Esophagus squamous epithelium (tissue), 5 donors: ENCODE measurements at regions not wholly inside any gene's neighbourhood (a gene's known extent, or its start where the extent isn't known, plus 50 kb on each side); places are given as distances from the start of the nearest gene placed in this dataset.

Experiments used
- DNase-seq: peaks from one replicate; lab custom pipeline; 2025; lab: John Stamatoyannopoulos, UW
- H3K27ac ChIP-seq, 4 donors: fragments of 200-600 bp; sonication (generic); one replicate each; pipeline ENCODE4 v1.5.1; 2016 to 2019; ENCODE audit warnings: mild to moderate bottlenecking in 1 of 4
- H3K27me3 ChIP-seq, 4 donors: fragments of 200-600 bp; sonication (generic); 1 replicate in 3 of 4; 2 replicates in 1 of 4; pipeline versions ENCODE4 v1.5.1 to v1.6.0; 2017 to 2021; ENCODE audit warnings: antibody characterized with exemption in 1 of 4
- H3K36me3 ChIP-seq, 3 donors: fragments of 200-600 bp; sonication (generic); one replicate each; pipeline ENCODE4 v1.5.1; 2016 to 2019
- H3K4me1 ChIP-seq, 3 donors: fragments of 200-600 bp; sonication (generic); one replicate each; pipeline ENCODE4 v1.5.1; 2017 to 2019
- H3K4me3 ChIP-seq, 4 donors: fragments of 200-600 bp; sonication (generic); 1 replicate in 3 of 4; 2 replicates in 1 of 4; pipeline ENCODE4 v1.5.1; 2016 to 2019; ENCODE audit warnings: mild to moderate bottlenecking in 2 of 4, moderate library complexity in 1 of 4
- H3K9me3 ChIP-seq, 3 donors: fragments of 200-600 bp; sonication (generic); one replicate each; pipeline ENCODE4 v1.5.1; 2016 to 2019
- CTCF ChIP-seq, 6 experiments: fragments of 450-650 bp in 4 of 6; fragments of 200-600 bp in 2 of 6; sonication (generic) in 2 of 6; IDR thresholded peaks; one replicate each; pipeline ENCODE4 v1.5.1; 2016 to 2019; ENCODE audit warnings: antibody characterized with exemption in 6 of 6, mild to moderate bottlenecking in 4 of 6, moderate library complexity in 4 of 6
- POLR2A ChIP-seq, 4 donors: fragments of 450-650 bp; IDR thresholded peaks; one replicate each; pipeline ENCODE4 v1.6.1; 2017; ENCODE audit warnings: antibody characterized with exemption in 4 of 4, mild to moderate bottlenecking in 4 of 4, moderate library complexity in 3 of 4
- WGBS, 2 donors: methylation state at CpG; one replicate each; pipeline ENCODE4 v1.1.5; 2018; 5-methylcytosine and 5-hydroxymethylcytosine counted together
- intact Hi-C: fragments of 100-400 bp; cut with DNase I; formaldehyde crosslinking; loops from one replicate; pipeline ENCODE4 v1.15.0; 2022
- donor health status: DM: yes; HTN: yes; CAD: no.

- Histone ChIP-seq H3K9me3 (no peaks in the 10 kb centered on the region), H3K4me3 (no peak overlapping the region), H3K4me1 (peaks cover 0 to 11% (median 0%) of the 10 kb centered on the region in 3 donors), H3K27ac (peak overlapping the region in 3 of 4 donors; percentile 41 to 74 (median 65)), H3K27me3 (peaks cover 0 to 5% (median 0%) of the 10 kb centered on the region in 4 donors), H3K36me3 (no peaks in the 10 kb centered on the region)
- no peak for TF ChIP-seq POLR2A (IDR thresholded peaks at IDR 0.05)
- no peak for TF ChIP-seq CTCF (IDR thresholded peaks at IDR 0.05)
- WGBS, 2 donors, result 61 to 80% methylated on average over 2 of the region's 2 CpGs
- intact Hi-C loops, result no loop called here
- DNase-seq, result no peak
These were observed 130.2 kb downstream of the IRS2 start for GRCh38 chr13:109656206-109656605.

DNA sequence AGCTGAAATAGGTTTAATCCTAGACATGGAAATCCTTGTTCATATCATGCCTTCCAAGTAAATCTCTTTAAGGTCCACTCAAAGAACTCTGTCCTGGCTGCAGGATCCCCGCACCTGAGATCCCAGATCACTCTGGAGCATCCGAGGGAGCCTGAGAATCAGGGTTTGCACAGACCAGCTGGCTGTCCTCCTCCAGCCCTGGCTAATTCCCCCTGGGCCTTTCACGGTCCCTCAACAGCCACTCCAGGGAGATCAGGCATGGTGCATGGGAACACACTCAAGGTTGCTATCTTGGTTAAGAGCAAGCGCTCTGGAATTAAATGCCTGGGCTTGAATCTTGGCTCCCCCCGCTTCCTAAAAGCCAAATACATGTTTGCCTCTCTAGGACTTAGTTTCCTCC lies 130.8 kb downstream of the IRS2 start:
- peak overlapping the region in 3 of 4 donors; percentile 41 to 74 (median 65) for H3K27ac ChIP-seq
- no peaks in the 10 kb centered on the region for H3K9me3 ChIP-seq
- peaks cover 0 to 11% (median 0%) of the 10 kb centered on the region in 3 donors for H3K4me1 ChIP-seq
- peaks cover 0 to 4% (median 0%) of the 10 kb centered on the region in 4 donors for H3K27me3 ChIP-seq
- TF ChIP-seq CTCF (IDR thresholded peaks at IDR 0.05), result no peak
- no peak for TF ChIP-seq POLR2A (IDR thresholded peaks at IDR 0.05)
- no peak overlapping the region for H3K4me3 ChIP-seq
- 87 to 100% methylated on average over 2 to 3 of the region's 5 CpGs for WGBS, 2 donors
- H3K36me3 ChIP-seq, result no peaks in the 10 kb centered on the region
- no peak for DNase-seq
- intact Hi-C loops, result no loop called here

DNA sequence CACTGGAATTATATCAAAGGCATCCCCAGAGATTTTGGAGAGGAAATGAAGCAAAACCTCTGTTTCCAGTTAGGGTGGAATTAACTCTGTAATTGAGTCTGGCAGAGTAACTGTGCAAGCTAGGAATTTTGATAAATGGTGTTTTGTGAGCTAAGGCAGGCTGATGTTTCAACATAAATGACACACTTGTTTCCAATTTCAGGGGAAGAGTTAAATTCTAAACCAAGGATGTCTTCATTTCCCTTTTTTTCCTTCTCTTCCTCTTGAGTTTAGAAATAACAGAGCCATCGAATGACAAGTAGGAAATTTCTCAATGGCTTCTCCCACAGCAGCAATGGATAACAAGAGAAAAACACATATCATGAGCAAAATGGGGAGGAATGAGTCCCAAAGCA lies 131.2 kb downstream of the IRS2 start:
- Histone ChIP-seq H3K9me3 (no peaks in the 10 kb centered on the region), H3K4me1 (peaks cover 0 to 11% (median 0%) of the 10 kb centered on the region in 3 donors), H3K27me3 (peaks cover 0 to 1% (median 0%) of the 10 kb centered on the region in 4 donors), H3K27ac (peak overlapping the region in 3 of 4 donors; percentile 41 to 74 (median 65)), H3K4me3 (no peak overlapping the region), H3K36me3 (no peaks in the 10 kb centered on the region)
- intact Hi-C loops, result no loop called here
- no peak for DNase-seq
- WGBS, 2 donors, result 14 to 53% methylated on average over 1 of the region's 1 CpG
- TF ChIP-seq CTCF (IDR thresholded peaks at IDR 0.05) (no peak), POLR2A (IDR thresholded peaks at IDR 0.05) (no peak)

DNA sequence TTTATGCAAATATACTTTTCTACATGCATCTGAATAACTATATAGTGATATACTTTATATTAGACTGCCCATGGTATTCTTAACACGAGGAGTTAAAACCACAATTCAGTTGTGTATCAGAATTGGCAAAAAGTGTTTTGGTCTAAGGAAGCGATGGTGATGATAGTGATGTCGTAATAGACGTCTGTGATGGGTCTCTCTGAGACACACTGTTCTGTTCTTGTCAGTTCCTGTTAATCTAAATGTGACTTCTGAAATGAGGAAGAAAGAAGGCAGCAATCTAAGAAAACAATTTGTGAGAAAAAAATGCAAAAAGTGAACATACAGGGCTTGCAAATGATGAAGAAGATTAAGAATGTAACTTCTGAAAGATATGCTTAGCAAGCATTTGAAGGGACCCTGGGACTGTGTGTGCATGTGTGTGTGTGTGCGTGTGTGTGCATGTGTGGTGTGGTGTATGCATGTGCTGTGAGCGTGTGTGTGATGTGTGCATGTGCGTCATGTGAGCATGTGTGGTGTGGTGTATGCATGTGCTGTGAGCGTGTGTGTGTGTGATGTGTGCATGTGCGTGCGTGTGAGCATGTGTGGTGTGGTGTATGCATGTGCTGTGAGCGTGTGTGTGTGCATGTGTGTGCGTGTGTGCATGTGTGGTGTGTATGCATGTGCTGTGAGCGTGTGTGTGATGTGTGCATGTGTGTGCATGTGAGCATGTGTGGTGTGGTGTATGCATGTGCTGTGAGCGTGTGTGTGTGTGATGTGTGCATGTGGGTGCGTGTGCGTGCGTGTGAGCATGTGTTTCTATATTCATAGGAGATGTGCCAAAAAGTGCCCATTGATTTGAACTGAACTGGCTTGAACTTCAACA lies 131.8 kb downstream of the IRS2 start:
- Histone ChIP-seq H3K27me3 (peaks cover 0 to 4% (median 0%) of the 10 kb centered on the region in 4 donors), H3K27ac (peak overlapping the region in 3 of 4 donors; percentile 41 to 74 (median 65)), H3K9me3 (no peaks in the 10 kb centered on the region), H3K36me3 (no peaks in the 10 kb centered on the region), H3K4me3 (no peak overlapping the region), H3K4me1 (peaks cover 0 to 11% (median 0%) of the 10 kb centered on the region in 3 donors)
- TF ChIP-seq POLR2A (IDR thresholded peaks at IDR 0.05) (no peak), CTCF (IDR thresholded peaks at IDR 0.05) (no peak)
- no peak for DNase-seq
- intact Hi-C loops, result no loop called here
- 61 to 64% methylated on average over 16 to 17 of the region's 17 CpGs for WGBS, 2 donors

DNA sequence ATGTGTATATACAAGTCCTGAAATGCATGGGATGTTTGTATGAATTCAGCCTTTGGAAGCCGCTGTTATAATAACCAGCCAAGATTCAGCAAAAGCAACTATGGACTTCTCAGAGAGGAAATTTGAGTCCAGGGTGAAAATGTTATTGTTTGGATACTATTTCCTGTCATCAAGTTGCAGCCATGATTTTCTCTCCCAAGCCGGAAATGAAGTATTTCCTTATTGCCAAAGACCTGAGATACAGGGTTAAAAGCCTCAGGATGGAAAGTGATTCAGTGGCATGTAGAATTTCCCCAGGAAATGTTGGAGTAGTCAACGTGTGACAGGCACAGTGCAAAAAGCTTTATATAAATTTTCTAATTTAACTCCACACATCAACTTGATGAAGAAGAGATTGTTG lies 133.9 kb downstream of the IRS2 start:
- TF ChIP-seq POLR2A (IDR thresholded peaks at IDR 0.05) (no peak), CTCF (IDR thresholded peaks at IDR 0.05) (no peak)
- 26 to 32% methylated on average over 3 of the region's 3 CpGs for WGBS, 2 donors
- H3K27ac ChIP-seq, result peak overlapping the region in 3 of 4 donors; percentile 16 to 27 (median 26)
- H3K4me1 ChIP-seq, result peaks cover 0 to 11% (median 0%) of the 10 kb centered on the region in 3 donors
- DNase-seq, result no peak
- H3K36me3 ChIP-seq, result no peaks in the 10 kb centered on the region
- intact Hi-C loops, result no loop called here
- no peak overlapping the region for H3K4me3 ChIP-seq
- H3K27me3 ChIP-seq, result peaks cover 0 to 4% (median 0%) of the 10 kb centered on the region in 4 donors
- no peaks in the 10 kb centered on the region for H3K9me3 ChIP-seq
